Astrocyte of the spinal cord (primary cell): ENCODE measurements at regions not wholly inside any gene's neighbourhood (a gene's known extent, or its start where the extent isn't known, plus 50 kb on each side); places are given as distances from the start of the nearest gene placed in this dataset.

ENCODE experiments used
- DNase-seq: peaks from one replicate; pipeline ENCODE4 v3.0.0; 2011; ENCODE audit warnings: low read depth, low spot score
- H3K4me3 ChIP-seq: 2 replicates; pipeline ENCODE4 v1.5.1; 2011; ENCODE audit warnings: low read depth, mild to moderate bottlenecking, low read length, moderate library complexity
- CTCF ChIP-seq: IDR thresholded peaks from 2 replicates; pipeline ENCODE4 v1.5.1; 2012; ENCODE audit warnings: low read depth, mild to moderate bottlenecking, low read length, inconsistent platforms
- in situ Hi-C: cut with HindIII; loops from 2 replicates; pipeline ENCODE4 v1.10.0; 2017; ENCODE audit warnings: low sequenced_read_pairs

DNA sequence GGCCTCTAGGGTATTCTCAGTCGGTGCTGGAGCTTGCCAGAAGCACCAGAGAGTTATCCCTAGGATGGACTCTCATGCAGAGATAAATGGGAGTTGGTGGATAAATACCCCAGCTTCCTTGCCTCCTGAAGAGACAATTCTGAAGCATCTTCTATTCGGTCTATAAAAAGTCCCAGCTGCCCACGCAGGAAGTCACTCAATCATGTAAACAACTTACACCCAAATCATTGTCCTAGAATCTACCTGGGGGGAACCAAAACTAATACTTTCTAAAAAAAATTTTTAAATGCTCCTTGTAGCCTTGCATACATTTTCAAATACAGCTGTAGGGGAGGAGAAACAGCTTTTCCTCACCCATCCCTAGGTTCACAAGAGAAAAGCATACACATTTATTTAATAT lies 66.6 kb upstream of the ELAC2 start:
- in situ Hi-C loops = no loop called here
- no peak for DNase-seq
- no peak overlapping the region for H3K4me3 ChIP-seq
- TF ChIP-seq CTCF = no peak

- no peak overlapping the region for H3K4me3 ChIP-seq
- DNase-seq = no peak
- in situ Hi-C loops = no loop called here
- TF ChIP-seq CTCF = no peak
Measured at GRCh38 chr17:13078591-13079385, 61.0 kb upstream of the ELAC2 start.

- no peak for TF ChIP-seq CTCF
- in situ Hi-C loops = no loop called here
- no peak overlapping the region for H3K4me3 ChIP-seq
- no peak for DNase-seq
Measured at GRCh38 chr17:13076905-13077304, 59.1 kb upstream of the ELAC2 start.

- DNase-seq = peak; percentile 6
- TF ChIP-seq CTCF = no peak
- in situ Hi-C loops = no loop called here
- no peak overlapping the region for H3K4me3 ChIP-seq
Measured at GRCh38 chr17:13074026-13074425, 56.2 kb upstream of the ELAC2 start.

GRCh38 chr17:13073018-13073417 lies 55.2 kb upstream of the ELAC2 start:
- H3K4me3 ChIP-seq = no peak overlapping the region
- no peak for TF ChIP-seq CTCF
- in situ Hi-C loops = no loop called here
- no peak for DNase-seq

GRCh38 chr17:13070732-13071131 lies 52.9 kb upstream of the ELAC2 start:
- DNase-seq = no peak
- no peak overlapping the region for H3K4me3 ChIP-seq
- in situ Hi-C loops = no loop called here
- TF ChIP-seq CTCF = no peak
